DMS53 treated with DMSO at 0.1 percent for 48 hours (cell line): ENCODE measurements at regions not wholly inside any gene's neighbourhood (a gene's known extent, or its start where the extent isn't known, plus 50 kb on each side); places are given as distances from the start of the nearest gene placed in this dataset.
A peak's percentile ranks its signal among the peaks of the same experiment; 100 is the strongest.

Experiments used
- DNase-seq: peaks from one replicate; lab custom pipeline; 2025; ENCODE audit not compliant: unreplicated experiment; lab: John Stamatoyannopoulos, UW

- DNase-seq, result no peak
These were observed 78.7 kb upstream of the MPHOSPH6 start for GRCh38 chr16:82248677-82249076.

GRCh38 chr16:82248012-82248656, 78.1 kb upstream of the MPHOSPH6 start:
- DNase-seq, result no peak

GRCh38 chr16:82242201-82242600, 72.2 kb upstream of the MPHOSPH6 start:
- no peak for DNase-seq

DNA sequence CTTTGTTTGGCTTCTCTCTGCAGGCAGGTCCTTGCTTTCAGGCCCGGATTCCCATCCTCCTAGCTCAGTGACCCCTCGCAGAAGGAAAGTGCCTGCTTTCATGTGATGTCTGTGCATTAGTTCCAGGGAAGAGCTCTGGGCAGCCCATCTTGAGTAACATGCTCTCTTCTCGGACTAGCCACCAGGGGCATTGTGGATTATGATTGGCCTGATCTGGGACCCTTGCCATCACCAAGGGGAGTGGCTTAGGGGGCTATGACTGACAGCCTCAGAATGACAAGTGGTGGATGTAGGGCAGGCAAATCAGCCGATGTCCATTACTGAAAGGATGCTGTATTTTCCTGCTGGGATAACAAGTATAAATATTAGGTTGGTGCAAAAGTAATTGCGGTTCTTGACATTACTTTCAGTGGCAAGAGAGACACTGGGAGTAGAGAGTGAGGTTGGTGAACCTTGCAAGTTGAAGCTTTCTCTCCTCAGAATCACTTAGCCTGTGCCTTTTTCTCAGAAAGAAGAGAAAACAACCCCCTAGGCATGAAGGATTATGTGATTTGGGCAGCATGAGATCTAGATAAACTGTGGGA, 71.5 kb upstream of the MPHOSPH6 start:
- DNase-seq, result no peak

- no peak for DNase-seq
These were observed 70.1 kb upstream of the MPHOSPH6 start for GRCh38 chr16:82240111-82240510.

DNA sequence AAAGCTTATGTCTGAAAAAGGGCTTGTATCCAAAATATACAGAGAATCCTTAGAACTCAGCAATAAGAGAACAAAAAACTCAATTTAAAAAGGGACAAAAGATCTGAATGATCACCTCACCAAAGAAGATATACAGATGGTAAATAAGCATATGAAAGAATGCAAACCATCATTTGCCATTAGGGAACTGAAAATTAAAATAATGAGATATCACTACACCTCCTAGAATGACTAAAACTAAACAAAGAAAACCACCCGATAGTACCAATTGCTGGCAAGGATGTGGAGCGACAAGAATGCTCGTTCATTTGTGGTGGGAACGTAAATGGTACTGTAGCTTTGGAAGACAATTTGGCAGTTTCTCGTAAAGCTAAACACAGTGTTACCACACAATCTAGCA, 66.9 kb upstream of the MPHOSPH6 start:
- no peak for DNase-seq

GRCh38 chr16:82236415-82236814, 66.4 kb upstream of the MPHOSPH6 start:
- DNase-seq, result no peak

- no peak for DNase-seq
These were observed 62.8 kb upstream of the MPHOSPH6 start for GRCh38 chr16:82232806-82233205.

DNA sequence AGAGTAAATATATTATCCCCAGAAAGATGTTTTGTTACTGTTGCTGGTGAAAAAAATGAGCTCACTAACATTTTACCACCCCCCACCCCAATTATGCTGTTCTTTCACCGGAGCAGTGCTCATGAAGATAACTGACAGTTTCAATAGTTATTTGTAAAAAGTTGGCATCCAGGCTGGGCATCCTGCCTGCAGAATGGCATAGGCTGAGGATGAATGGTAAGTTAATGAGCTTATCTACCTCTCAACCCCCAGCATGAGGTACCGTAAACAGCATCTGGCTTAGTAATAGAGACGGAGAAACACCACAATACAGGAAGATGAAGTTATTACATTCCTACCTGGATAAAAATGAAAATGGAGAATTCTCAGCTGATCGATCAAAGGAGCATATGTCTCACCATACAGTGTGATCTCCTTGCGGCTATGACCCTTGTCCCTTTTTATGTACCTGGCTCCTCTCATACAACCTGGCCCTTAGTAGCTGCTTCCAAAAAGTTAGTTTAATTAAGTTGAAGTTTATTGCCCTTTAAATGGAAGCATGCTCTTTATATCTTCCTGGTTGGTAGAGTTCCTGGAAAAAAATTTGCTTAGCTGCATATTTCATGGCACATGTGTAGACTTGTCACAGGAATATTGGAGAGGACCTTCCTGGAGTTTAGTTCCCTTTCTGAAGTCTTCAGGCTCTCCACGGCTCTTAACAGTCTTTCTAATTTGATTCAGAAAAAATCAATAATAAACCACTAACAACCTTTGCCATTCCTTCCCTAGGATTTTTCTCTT, 61.2 kb upstream of the MPHOSPH6 start:
- DNase-seq, result no peak

- peak; percentile 54 for DNase-seq
These were observed 60.0 kb upstream of the MPHOSPH6 start for GRCh38 chr16:82229800-82230619.

DNA sequence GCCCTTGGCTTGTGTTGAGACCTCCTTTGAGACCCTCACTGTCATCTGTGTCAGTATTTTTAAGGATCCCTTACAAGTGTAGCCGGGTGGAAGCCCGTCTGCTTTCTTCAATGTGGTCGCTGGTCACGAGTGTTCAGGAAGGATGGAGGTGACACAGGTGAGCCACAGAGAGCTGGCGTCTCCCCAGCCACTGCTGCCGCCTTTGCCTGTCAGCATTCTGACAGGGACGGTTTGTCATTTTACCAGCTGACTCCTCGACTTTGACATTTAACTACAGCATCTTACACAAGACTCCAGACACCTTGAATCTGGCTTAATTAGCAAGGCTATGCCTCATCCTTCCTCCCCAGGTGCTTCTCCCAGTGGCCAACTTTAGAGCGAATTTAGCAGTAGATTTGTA, 56.3 kb upstream of the MPHOSPH6 start:
- DNase-seq, result no peak

- DNase-seq, result no peak
These were observed 54.8 kb upstream of the MPHOSPH6 start for GRCh38 chr16:82224821-82225220.

DNA sequence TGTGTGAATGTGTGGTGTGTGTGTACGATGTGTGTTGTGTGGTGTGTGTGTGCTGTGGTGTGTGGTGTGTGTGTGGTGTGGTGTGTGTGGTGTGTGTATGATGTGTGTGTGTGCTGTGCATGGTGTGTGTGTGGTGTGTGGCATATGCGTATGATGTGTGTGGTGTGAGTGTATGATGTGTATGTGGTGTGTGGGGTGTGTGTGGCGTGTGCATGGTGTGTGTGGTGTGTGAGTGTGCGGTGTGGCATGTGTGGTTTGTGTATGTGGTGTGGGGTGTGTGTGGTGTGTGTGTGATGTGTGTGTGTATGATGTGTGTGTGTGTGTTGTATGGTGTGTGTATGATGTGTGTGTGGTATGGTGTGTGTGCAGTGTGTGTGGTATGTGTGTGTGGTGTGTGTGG, 50.5 kb upstream of the MPHOSPH6 start:
- no peak for DNase-seq
